ENCODE measurements at regions not wholly inside any gene's neighbourhood (a gene's known extent, or its start where the extent isn't known, plus 50 kb on each side); places are given as distances from the start of the nearest gene placed in this dataset.
"Not testable (repeated sequence)": the region's sequence is repeated elsewhere in the genome, so short reads cannot be mapped to it uniquely, and the experiment has no call there.

GRCh38 chrX:5695971-5696370, 532.7 kb downstream of the NLGN4X start:
- DNase-seq, result no peak

GRCh38 chrX:5683996-5684395, 544.7 kb downstream of the NLGN4X start:
- DNase-seq, result no peak

- DNase-seq, result no peak
Measured at GRCh38 chrX:5681159-5681558, 547.5 kb downstream of the NLGN4X start.

- no peak for DNase-seq
Measured at GRCh38 chrX:5674036-5674435, 554.6 kb downstream of the NLGN4X start.

GRCh38 chrX:5672099-5672498, 556.6 kb downstream of the NLGN4X start:
- no peak for DNase-seq

GRCh38 chrX:5666689-5667088, 562.0 kb downstream of the NLGN4X start:
- not testable (repeated sequence) for DNase-seq

GRCh38 chrX:5656544-5656943, 572.1 kb downstream of the NLGN4X start:
- no peak for DNase-seq

- DNase-seq, result no peak
Measured at GRCh38 chrX:5650904-5651303, 577.8 kb downstream of the NLGN4X start.

GRCh38 chrX:5648941-5649568, 579.6 kb downstream of the NLGN4X start:
- no peak for DNase-seq

- DNase-seq, result no peak
Measured at GRCh38 chrX:5646818-5647217, 581.8 kb downstream of the NLGN4X start.

GRCh38 chrX:5644776-5645175, 583.9 kb downstream of the NLGN4X start:
- no peak for DNase-seq

- no peak for DNase-seq
Measured at GRCh38 chrX:5640071-5640470, 588.6 kb downstream of the NLGN4X start.

GRCh38 chrX:5638572-5638971, 590.1 kb downstream of the NLGN4X start:
- DNase-seq, result no peak

GRCh38 chrX:5632887-5633286, 595.8 kb downstream of the NLGN4X start:
- no peak for DNase-seq

- DNase-seq, result no peak
Measured at GRCh38 chrX:5632061-5632614, 596.5 kb downstream of the NLGN4X start.

GRCh38 chrX:5617666-5618065, 611.0 kb downstream of the NLGN4X start:
- no peak for DNase-seq

GRCh38 chrX:5595570-5595969, 633.1 kb downstream of the NLGN4X start:
- no peak for DNase-seq

- DNase-seq, result no peak
Measured at GRCh38 chrX:5586726-5587125, 641.9 kb downstream of the NLGN4X start.

GRCh38 chrX:5575407-5575806, 653.3 kb downstream of the NLGN4X start:
- DNase-seq, result no peak

- no peak for DNase-seq
Measured at GRCh38 chrX:5568934-5569333, 659.7 kb downstream of the NLGN4X start.

GRCh38 chrX:5559386-5559785, 669.3 kb downstream of the NLGN4X start:
- no peak for DNase-seq

- no peak for DNase-seq
Measured at GRCh38 chrX:5549512-5549911, 679.2 kb downstream of the NLGN4X start.

GRCh38 chrX:5537098-5537497, 691.6 kb downstream of the NLGN4X start:
- DNase-seq, result no peak

- DNase-seq, result no peak
Measured at GRCh38 chrX:5536261-5536660, 692.4 kb downstream of the NLGN4X start.

- no peak for DNase-seq
Measured at GRCh38 chrX:5528057-5528456, 700.6 kb downstream of the NLGN4X start.

Data from activated effector memory CD4-positive, alpha-beta T cell treated with Interleukin-2 at 50 U/mL for 16 hours (primary cell).